ENCODE measurements at regions not wholly inside any gene's neighbourhood (a gene's known extent, or its start where the extent isn't known, plus 50 kb on each side); places are given as distances from the start of the nearest gene placed in this dataset.

- Histone ChIP-seq H3K9me3 (ENCODE audit: insufficient read depth in 2 of 2, low read depth in 1 of 2, low read length in 1 of 2) (peaks cover under 1 to 4% of the 10 kb centered on the region in 2 experiments; a peak in 3 of 4 replicates), H4K8ac (ENCODE audit: extremely low read depth, insufficient read depth, low read length) (no peak overlapping the region), H3K4me1 (replicated peaks in 1 of 4; ENCODE audit: control insufficient read depth in 3 of 4, insufficient read depth in 4 of 4, low read length in 3 of 4) (no peaks in the 10 kb centered on the region), H3K56ac (replicated peaks; ENCODE audit: insufficient read length, low read depth, low read length) (no peak overlapping the region), H3K27ac (ENCODE audit: low read depth, low read length) (no peak overlapping the region), H2BK120ac (replicated peaks; ENCODE audit: low read depth, low read length) (no peak overlapping the region), H3K79me1 (ENCODE audit: low read depth, low read length) (no peaks in the 10 kb centered on the region), H3K79me2 (ENCODE audit: control insufficient read depth in 1 of 2, insufficient read depth in 2 of 2, low read length in 2 of 2) (no peaks in the 10 kb centered on the region), H3K23me2 (ENCODE audit: low read depth, low read length) (0 out of 2 replicates have a peak, but pooled peaks cover 2% of the 10 kb centered on the region), H2BK12ac (ENCODE audit: low read depth, low read length) (no peak overlapping the region), H3K36me3 (ENCODE audit: control insufficient read depth in 2 of 4, insufficient read depth in 4 of 4, low read length in 3 of 4) (no peaks in the 10 kb centered on the region), H3K9ac (replicated peaks in 1 of 4; ENCODE audit: extremely low read depth in 1 of 4, low read depth in 3 of 4, low read length in 3 of 4) (no peak overlapping the region), H2AK5ac (ENCODE audit: low read depth, low read length) (no peak overlapping the region), H3K4ac (replicated peaks; ENCODE audit: insufficient read length, low read depth, low read length) (no peak overlapping the region), H3K18ac (ENCODE audit: extremely low read depth, low read length) (no peak overlapping the region), H2AFZ (ENCODE audit: low read length) (no peak overlapping the region), H3K4me2 (ENCODE audit: insufficient read depth in 1 of 2, low read depth in 2 of 2, low read length in 2 of 2) (no peak overlapping the region), H4K5ac (ENCODE audit: insufficient read length, low read depth, low read length) (no peak overlapping the region), H3K14ac (ENCODE audit: insufficient read length) (no peak overlapping the region), H3K4me3 (ENCODE audit: extremely low read depth in 1 of 4, insufficient read depth in 2 of 4, low read depth in 3 of 4, low read length in 4 of 4) (no peak overlapping the region), H2BK5ac (ENCODE audit: low read depth, low read length) (no peak overlapping the region), H3K23ac (ENCODE audit: insufficient read length) (no peak overlapping the region), H2BK15ac (ENCODE audit: low read length) (no peak overlapping the region), H4K91ac (replicated peaks; ENCODE audit: insufficient read length, low read length) (no peak overlapping the region), H3K27me3 (replicated peaks in 1 of 4; ENCODE audit: control insufficient read depth in 3 of 4, extremely low read depth in 1 of 4, insufficient read depth in 3 of 4, low read length in 3 of 4) (peaks cover 0 to 1% (median 0%) of the 10 kb centered on the region in 4 experiments; a peak in 1 of 7 replicates), H4K20me1 (replicated peaks in 1 of 2; ENCODE audit: control insufficient read depth in 1 of 2, insufficient read depth in 2 of 2, low read length in 2 of 2) (no peaks in the 10 kb centered on the region), H2BK20ac (ENCODE audit: low read length) (no peak overlapping the region)
- ChIA-PET POLR2A (ENCODE audit: partially characterized antibody) (no interaction called here), CTCF (ENCODE audit: partially characterized antibody) (no interaction called here)
- DNase-seq (ENCODE audit: low read depth in 1 of 2, low spot score in 2 of 2): no peak
- WGBS, 2 experiments (ENCODE audit: extremely low coverage in 1 of 2, insufficient coverage in 1 of 2, insufficient read length in 1 of 2, insufficient replicate concordance in 2 of 2, low coverage in 1 of 2, low lambda C conversion rate in 2 of 2, missing lambda C conversion rate in 1 of 2): 91% methylated on average over 2 of the region's 2 CpGs; no CpG with 5 or more reads in 1 of the 2 experiments
- FAIRE-seq: no peak
- TF ChIP-seq KDM4A (IDR thresholded peaks at IDR 0.05; ENCODE audit: low read depth, low read length, severe bottlenecking) (no peak), CBX5 (IDR thresholded peaks at IDR 0.05; ENCODE audit: low read depth, low read length) (no peak), EZH2 (IDR thresholded peaks at IDR 0.05; ENCODE audit: low read depth, low read length, severe bottlenecking) (no peak), SUZ12 (IDR thresholded peaks at IDR 0.05; ENCODE audit: low read length) (no peak), EGR1 (IDR thresholded peaks at IDR 0.05; ENCODE audit: borderline replicate concordance, low read depth, low read length) (no peak), CTCF (IDR thresholded peaks at IDR 0.05; ENCODE audit: control extremely low read depth in 1 of 3, insufficient read depth in 1 of 3, low read depth in 1 of 3, low read length in 3 of 3) (no peak), SAP30 (IDR thresholded peaks at IDR 0.05; ENCODE audit: insufficient read depth, insufficient replicate concordance, low read length) (no peak), RXRA (IDR thresholded peaks at IDR 0.05; ENCODE audit: insufficient read depth, low read depth, low read length) (no peak), TCF12 (IDR thresholded peaks at IDR 0.05; ENCODE audit: low read depth, low read length) (no peak)
Measured at GRCh38 chr5:114665551-114665950, 303.7 kb downstream of the KCNN2 start.

All from H1 (cell line).